GM21526 (cell line): ENCODE measurements at regions not wholly inside any gene's neighbourhood (a gene's known extent, or its start where the extent isn't known, plus 50 kb on each side); places are given as distances from the start of the nearest gene placed in this dataset.

Experiments used
- ATAC-seq: cut with Tn5 transposase; IDR thresholded peaks from one replicate; pipeline ENCODE4 v1.9.1; 2021; ENCODE audit warnings: moderate library complexity; ENCODE audit not compliant: unreplicated experiment, low FRiP score

- no peak for ATAC-seq
Observed at GRCh38 chr9:87435189-87435880, 62.3 kb upstream of the DAPK1 start.

GRCh38 chr9:87436716-87437115 lies 61.0 kb upstream of the DAPK1 start:
- no peak for ATAC-seq

DNA sequence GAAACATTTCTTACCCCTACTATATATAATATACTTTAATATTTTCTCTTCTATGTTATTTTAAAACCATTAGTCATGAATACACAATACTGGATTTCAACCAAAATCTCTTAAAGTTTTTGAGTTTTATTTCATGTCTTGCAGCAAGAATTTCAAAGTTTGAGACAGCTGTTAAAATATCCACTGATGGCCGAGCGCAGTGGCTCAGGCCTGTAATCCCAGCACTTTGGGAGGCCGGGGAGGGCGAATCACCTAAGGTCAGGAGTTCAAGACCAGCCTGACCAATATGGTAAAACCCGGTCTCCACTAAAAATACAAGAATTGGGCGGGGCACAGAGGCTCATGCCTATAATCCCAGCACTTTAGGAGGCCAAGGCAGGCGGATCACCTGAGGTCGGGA lies 59.7 kb upstream of the DAPK1 start:
- no peak for ATAC-seq

- no peak for ATAC-seq
Observed at GRCh38 chr9:87441251-87441650, 56.4 kb upstream of the DAPK1 start.

- ATAC-seq = no peak
Observed at GRCh38 chr9:87442451-87442850, 55.2 kb upstream of the DAPK1 start.

DNA sequence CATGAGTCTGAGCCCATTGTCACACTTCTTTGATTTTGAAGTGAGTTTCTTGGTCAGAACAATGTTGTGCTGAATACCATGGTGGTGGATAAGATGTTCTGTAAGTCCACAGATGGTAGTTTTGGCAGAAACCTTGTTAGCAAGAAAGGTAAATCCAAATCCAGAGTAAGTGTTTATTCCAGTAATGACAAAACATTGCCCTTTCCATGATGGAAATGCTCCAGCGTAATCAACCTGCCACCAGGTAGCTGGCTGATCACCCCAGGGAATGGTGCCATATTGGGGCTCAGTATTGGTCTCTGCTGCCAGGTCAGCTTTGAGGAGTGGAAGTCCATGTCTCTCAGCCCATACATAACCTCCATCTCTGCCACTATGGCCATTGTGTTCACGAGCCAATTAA lies 54.7 kb upstream of the DAPK1 start:
- ATAC-seq = no peak

GRCh38 chr9:87443461-87443860 lies 54.2 kb upstream of the DAPK1 start:
- no peak for ATAC-seq

- ATAC-seq = peak; percentile 96
Observed at GRCh38 chr9:87445646-87446045, 52.0 kb upstream of the DAPK1 start.

DNA sequence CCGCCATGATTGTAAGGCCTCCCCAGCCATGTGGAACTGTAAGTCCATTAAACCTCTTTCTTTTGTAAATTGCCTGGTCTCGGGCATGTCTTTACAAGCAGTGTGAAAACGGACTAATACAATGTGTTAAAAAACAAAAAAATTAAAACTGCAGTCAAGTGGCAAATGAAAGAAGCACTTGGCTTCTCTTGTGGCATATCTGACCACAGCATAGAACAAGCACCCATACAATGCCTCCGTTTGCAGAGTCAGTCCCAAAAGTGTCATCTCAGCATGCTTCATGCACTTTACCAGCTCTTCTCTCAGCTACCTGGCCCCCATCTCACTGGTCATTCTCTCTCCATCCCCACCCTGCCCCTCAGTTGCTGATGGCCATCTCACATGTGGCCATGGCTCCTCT lies 51.1 kb upstream of the DAPK1 start:
- no peak for ATAC-seq

GRCh38 chr9:87447547-87448432 lies 49.9 kb upstream of the DAPK1 start:
- ATAC-seq = no peak
